GM12878 (cell line): ENCODE measurements at regions not wholly inside any gene's neighbourhood (a gene's known extent, or its start where the extent isn't known, plus 50 kb on each side); places are given as distances from the start of the nearest gene placed in this dataset.

ENCODE experiments used
- CTCF ChIP-seq, 3 experiments: IDR thresholded peaks in 2 of 3; conservative IDR thresholded peaks in 1 of 3; 2 replicates each; pipeline ENCODE4 v1.5.1; 2011; ENCODE audit warnings: low read depth in 3 of 3, low read length in 3 of 3, mild to moderate bottlenecking in 3 of 3, control low read depth in 2 of 3, moderate library complexity in 2 of 3, inconsistent platforms in 1 of 3, mixed read lengths in 1 of 3; ENCODE audit not compliant: control insufficient read depth in 2 of 3, insufficient read depth in 1 of 3; ENCODE audit errors: extremely low read depth in 1 of 3
- MYC ChIP-seq: IDR thresholded peaks from 2 replicates; pipeline ENCODE4 v1.6.1; 2011; ENCODE audit warnings: mild to moderate bottlenecking, low read length, moderate library complexity, inconsistent platforms; ENCODE audit not compliant: insufficient read depth, insufficient replicate concordance, insufficient read length, severe bottlenecking
- ZBED1 ChIP-seq: IDR thresholded peaks from 2 replicates; pipeline ENCODE4 v1.6.1; 2016; ENCODE audit warnings: borderline replicate concordance

- TF ChIP-seq MYC (no peak), ZBED1 (peak; percentile 85; the same call in 1 of the 2 replicates), CTCF (IDR thresholded peaks at IDR 0.05 in 2 of 3, conservative IDR thresholded peaks at IDR 0.05 in 1 of 3; ENCODE audit: control insufficient read depth in 2 of 3, extremely low read depth in 1 of 3, insufficient read depth in 1 of 3, low read depth in 3 of 3, low read length in 3 of 3) (no peak)
Measured at GRCh38 chr9:7976167-7976755, 176.7 kb upstream of the DMAC1 start.
